IMR-90 (cell line): ENCODE measurements at regions not wholly inside any gene's neighbourhood (a gene's known extent, or its start where the extent isn't known, plus 50 kb on each side); places are given as distances from the start of the nearest gene placed in this dataset.
A peak's percentile ranks its signal among the peaks of the same experiment; 100 is the strongest.

ENCODE experiments used
- ATAC-seq: fragments of 200-7000 bp; cut with Tn5 transposase; 2 replicates; pipeline ENCODE4 v1.9.1; 2020; ENCODE audit warnings: low read depth, mild to moderate bottlenecking, moderate library complexity
- BruUV-seq: library from RNA; stranded (reverse); fragments of 400-500 nt; replicated peaks from 2 replicates; lab custom pipeline; 2021; lab: Mats Ljungman, UMichigan
- CTCF ChIA-PET: fragments of 300-600 bp; formaldehyde crosslinking; extraction: SDS; loops from one replicate; lab custom pipeline; 2021; ENCODE audit warnings: antibody characterized with exemption; lab: Yijun Ruan, JAX
- POLR2A ChIA-PET: fragments of 300-600 bp; sonication (Branson Sonifier 250); formaldehyde crosslinking; loops from one replicate; lab custom pipeline; 2022; ENCODE audit warnings: antibody characterized with exemption; ENCODE audit not compliant: unreplicated experiment; lab: Charles Lee
- DNase-seq: peaks from one replicate; pipeline ENCODE4 v3.0.0; 2013
- H2AFZ ChIP-seq: replicated peaks from 2 replicates; pipeline ENCODE3; 2013; ENCODE audit warnings: low read length, mild to moderate bottlenecking; ENCODE audit not compliant: poor library complexity
- H2AK5ac ChIP-seq: 2 replicates; pipeline ENCODE4 v1.6.1; 2013; ENCODE audit warnings: low read depth, low read length, inconsistent platforms
- H2AK9ac ChIP-seq: replicated peaks from 2 replicates; pipeline ENCODE3; 2013; ENCODE audit warnings: mild to moderate bottlenecking, low read depth, low read length, moderate library complexity; ENCODE audit not compliant: poor library complexity
- H2BK120ac ChIP-seq: 2 replicates; pipeline ENCODE4 v1.6.1; 2013; ENCODE audit warnings: low read depth, low read length, inconsistent platforms
- H2BK15ac ChIP-seq: 3 replicates; pipeline ENCODE4 v1.6.1; 2013; ENCODE audit warnings: low read depth, low read length, inconsistent platforms
- H2BK20ac ChIP-seq: 2 replicates; pipeline ENCODE4 v1.6.1; 2013; ENCODE audit warnings: low read depth, mild to moderate bottlenecking, inconsistent platforms, low read length, moderate library complexity
- H2BK5ac ChIP-seq: 2 replicates; pipeline ENCODE4 v1.6.1; 2013; ENCODE audit warnings: mild to moderate bottlenecking, low read depth, low read length, inconsistent platforms; ENCODE audit not compliant: poor library complexity, severe bottlenecking
- H3K14ac ChIP-seq: replicated peaks from 2 replicates; pipeline ENCODE4 v1.6.1; 2013; ENCODE audit warnings: low read depth, low read length, inconsistent platforms
- H3K18ac ChIP-seq: 2 replicates; pipeline ENCODE4 v1.6.1; 2013; ENCODE audit warnings: low read depth, low read length, control low read depth
- H3K23ac ChIP-seq: 2 replicates; pipeline ENCODE4 v1.6.1; 2013; ENCODE audit warnings: low read depth, low read length, inconsistent platforms
- H3K27ac ChIP-seq: 2 replicates; pipeline ENCODE4 v1.5.1; 2013; ENCODE audit warnings: mild to moderate bottlenecking, control low read depth, low read length; ENCODE audit not compliant: insufficient read depth
- H3K27me3 ChIP-seq: 2 replicates; pipeline ENCODE4 v1.6.1; 2013; ENCODE audit warnings: low read length; ENCODE audit not compliant: control insufficient read depth, insufficient read depth
- H3K36me3 ChIP-seq: 2 replicates; pipeline ENCODE4 v1.6.1; 2013; ENCODE audit warnings: low read length, mixed read lengths; ENCODE audit not compliant: control insufficient read depth, insufficient read depth
- H3K4ac ChIP-seq: 2 replicates; pipeline ENCODE4 v1.6.1; 2013; ENCODE audit warnings: low read depth, low read length, inconsistent platforms
- H3K4me1 ChIP-seq: 2 replicates; pipeline ENCODE4 v1.6.1; 2013; ENCODE audit warnings: low read length, mixed read lengths; ENCODE audit not compliant: control insufficient read depth, insufficient read depth
- H3K4me2 ChIP-seq: 2 replicates; pipeline ENCODE4 v1.6.1; 2013; ENCODE audit warnings: low read depth, mild to moderate bottlenecking, control low read depth, low read length, moderate library complexity
- H3K4me3 ChIP-seq: 2 replicates; pipeline ENCODE4 v1.5.1; 2013; ENCODE audit warnings: low read depth, mild to moderate bottlenecking, control low read depth, low read length, moderate library complexity; ENCODE audit not compliant: insufficient read depth
- H3K56ac ChIP-seq: 2 replicates; pipeline ENCODE4 v1.6.1; 2013; ENCODE audit warnings: low read length, inconsistent platforms; ENCODE audit not compliant: insufficient read depth; ENCODE audit errors: extremely low read depth
- H3K79me1 ChIP-seq, 2 experiments: 2 replicates each; pipeline ENCODE4 v1.6.1; 2013; ENCODE audit warnings: low read length in 2 of 2, inconsistent platforms in 1 of 2, low read depth in 1 of 2
- H3K9ac ChIP-seq: 2 replicates; pipeline ENCODE4 v1.6.1; 2013; ENCODE audit warnings: low read depth, low read length, control low read depth
- H3K9me1 ChIP-seq: 2 replicates; pipeline ENCODE4 v1.6.1; 2013; ENCODE audit warnings: low read length, inconsistent platforms; ENCODE audit not compliant: insufficient read depth
- H3K9me3 ChIP-seq: 2 replicates; pipeline ENCODE4 v1.6.1; 2013; ENCODE audit warnings: low read length; ENCODE audit not compliant: control insufficient read depth, insufficient read depth
- H4K20me1 ChIP-seq: 2 replicates; pipeline ENCODE4 v1.6.1; 2013; ENCODE audit warnings: low read length, inconsistent platforms; ENCODE audit not compliant: insufficient read depth
- H4K5ac ChIP-seq: 2 replicates; pipeline ENCODE4 v1.6.1; 2013; ENCODE audit warnings: mild to moderate bottlenecking, low read depth, low read length, control low read depth
- H4K8ac ChIP-seq, 2 experiments: 2 replicates each; pipeline ENCODE4 v1.6.1; 2013; ENCODE audit warnings: low read depth in 2 of 2, low read length in 2 of 2, control low read depth in 1 of 2, inconsistent platforms in 1 of 2
- H4K91ac ChIP-seq: 2 replicates; pipeline ENCODE4 v1.6.1; 2013; ENCODE audit warnings: low read depth, low read length, inconsistent platforms; ENCODE audit not compliant: insufficient read depth
- BHLHE40 ChIP-seq: fragments of 150-350 bp; IDR thresholded peaks from 2 replicates; pipeline ENCODE4 v1.6.1; 2016; ENCODE audit warnings: mild to moderate bottlenecking, low read depth, low read length
- FOS ChIP-seq: fragments of 150-350 bp; IDR thresholded peaks from 2 replicates; pipeline ENCODE4 v1.6.1; 2016; ENCODE audit warnings: low read depth, low read length
- MAZ ChIP-seq: IDR thresholded peaks from 2 replicates; pipeline ENCODE4 v1.6.1; 2012; ENCODE audit warnings: low read depth, mild to moderate bottlenecking, low read length, improper control_type of control experiment, moderate library complexity, borderline replicate concordance
- NFE2L2 ChIP-seq: fragments of 150-350 bp; IDR thresholded peaks from 2 replicates; pipeline ENCODE4 v1.6.1; 2016; ENCODE audit warnings: low read depth, mild to moderate bottlenecking, low read length
- RAD21 ChIP-seq: IDR thresholded peaks from 2 replicates; pipeline ENCODE4 v1.6.1; 2012; ENCODE audit warnings: low read length, improper control_type of control experiment
- WGBS, 2 experiments: methylation state at CpG; one replicate each; pipeline versions ENCODE4 v1.1.5 to v1.1.7; 2013; ENCODE audit warnings: missing lambda C conversion rate in 2 of 2; ENCODE audit not compliant: insufficient read length in 1 of 2; ENCODE audit errors: extremely low coverage in 2 of 2; 5-methylcytosine and 5-hydroxymethylcytosine counted together
- dilution Hi-C: fragments of 300-500 bp; cut with HindIII; formaldehyde crosslinking; loops from one replicate; pipeline ENCODE4 v1.14.3; 2018; ENCODE audit warnings: low sequenced_read_pairs; ENCODE audit not compliant: unreplicated experiment
- in situ Hi-C: fragments of 300-500 bp; cut with MboI; formaldehyde crosslinking; loops from 3 replicates; pipeline ENCODE4 v1.14.3; 2019; ENCODE audit warnings: low sequenced_read_pairs, inconsistent platforms, mixed read lengths
- intact Hi-C: fragments of 100-400 bp; cut with micrococcal nuclease; formaldehyde crosslinking; loops from 2 replicates; pipeline ENCODE4 v1.10.0; 2022
- TF ChIP-seq, protein P1 (sequence below): fragments of 150-350 bp; IDR thresholded peaks from 2 replicates; pipeline ENCODE4 v1.6.1; 2017; ENCODE audit warnings: mild to moderate bottlenecking, antibody characterized with exemption, low read length, low read depth

DNA sequence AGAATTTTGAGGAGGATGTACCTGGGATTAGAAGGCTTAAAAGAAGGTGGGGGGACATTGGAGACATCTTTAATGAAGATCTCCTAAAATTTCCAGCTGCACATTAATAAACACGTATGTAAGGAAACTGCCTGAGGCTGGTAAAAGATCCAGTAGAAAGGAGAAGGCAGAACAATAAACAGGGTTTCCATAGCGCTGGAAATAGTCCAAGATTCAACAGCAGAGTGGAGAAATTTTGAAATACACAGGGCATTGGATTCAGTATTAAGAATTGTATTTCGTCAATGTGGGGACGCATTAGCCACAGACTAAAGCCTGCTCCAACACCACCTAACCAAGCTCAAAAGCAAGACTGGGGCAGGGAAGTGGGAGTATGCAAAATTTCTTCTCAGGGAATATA, 606.9 kb upstream of the NRXN1 start:
- intact Hi-C loops (no loop called here), in situ Hi-C loops (no loop called here), dilution Hi-C loops (no loop called here)
- Histone ChIP-seq H3K4me3 (no peak overlapping the region), H3K18ac (no peak overlapping the region), H2BK5ac (no peak overlapping the region), H3K14ac (no peak overlapping the region), H2BK120ac (no peak overlapping the region), H2AK5ac (no peak overlapping the region), H3K27ac (no peak overlapping the region), H2AFZ (no peak overlapping the region), H2BK15ac (no peak overlapping the region), H3K79me1 (no peaks in the 10 kb centered on the region), H3K9me1 (no peaks in the 10 kb centered on the region), H3K4ac (no peak overlapping the region), H3K56ac (no peak overlapping the region), H4K5ac (no peak overlapping the region), H4K20me1 (no peaks in the 10 kb centered on the region), H3K9me3 (no peaks in the 10 kb centered on the region), H3K4me2 (no peak overlapping the region), H2AK9ac (no peak overlapping the region), H3K27me3 (no peaks in the 10 kb centered on the region), H4K8ac (no peak overlapping the region), H3K4me1 (no peaks in the 10 kb centered on the region), H2BK20ac (no peak overlapping the region), H3K9ac (no peak overlapping the region), H3K23ac (no peak overlapping the region), H4K91ac (no peak overlapping the region), H3K36me3 (no peaks in the 10 kb centered on the region)
- WGBS, 2 experiments: no CpG with 5 or more reads among the region's 4 CpGs
- TF ChIP-seq NFE2L2: no peak
- no peak for TF ChIP-seq RAD21
- TF ChIP-seq, protein P1, sequence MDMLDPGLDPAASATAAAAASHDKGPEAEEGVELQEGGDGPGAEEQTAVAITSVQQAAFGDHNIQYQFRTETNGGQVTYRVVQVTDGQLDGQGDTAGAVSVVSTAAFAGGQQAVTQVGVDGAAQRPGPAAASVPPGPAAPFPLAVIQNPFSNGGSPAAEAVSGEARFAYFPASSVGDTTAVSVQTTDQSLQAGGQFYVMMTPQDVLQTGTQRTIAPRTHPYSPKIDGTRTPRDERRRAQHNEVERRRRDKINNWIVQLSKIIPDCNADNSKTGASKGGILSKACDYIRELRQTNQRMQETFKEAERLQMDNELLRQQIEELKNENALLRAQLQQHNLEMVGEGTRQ: no peak
- no peak for TF ChIP-seq BHLHE40
- no peak for TF ChIP-seq MAZ
- no peak for TF ChIP-seq FOS
- DNase-seq (peak; percentile 19), ATAC-seq (no peak)
- POLR2A ChIA-PET: no interaction called here
- BruUV-seq: no TSS peak
- CTCF ChIA-PET: no interaction called here
